HEK293T (cell line): ENCODE measurements at regions not wholly inside any gene's neighbourhood (a gene's known extent, or its start where the extent isn't known, plus 50 kb on each side); places are given as distances from the start of the nearest gene placed in this dataset.

Experiments used
- ARNT ChIP-seq: fragments of 450-650 bp; IDR thresholded peaks from 2 replicates; pipeline ENCODE4 v1.6.1; 2017; ENCODE audit warnings: mild to moderate bottlenecking
- FOXK2 ChIP-seq: fragments of 450-650 bp; IDR thresholded peaks from 2 replicates; pipeline ENCODE4 v1.6.1; 2016; ENCODE audit warnings: mild to moderate bottlenecking
- LEF1 ChIP-seq: fragments of 450-650 bp; IDR thresholded peaks from 2 replicates; pipeline ENCODE4 v1.6.1; 2017; ENCODE audit warnings: mild to moderate bottlenecking, borderline replicate concordance
- SP1 ChIP-seq: fragments of 450-650 bp; IDR thresholded peaks from 2 replicates; pipeline ENCODE4 v1.6.1; 2017

DNA sequence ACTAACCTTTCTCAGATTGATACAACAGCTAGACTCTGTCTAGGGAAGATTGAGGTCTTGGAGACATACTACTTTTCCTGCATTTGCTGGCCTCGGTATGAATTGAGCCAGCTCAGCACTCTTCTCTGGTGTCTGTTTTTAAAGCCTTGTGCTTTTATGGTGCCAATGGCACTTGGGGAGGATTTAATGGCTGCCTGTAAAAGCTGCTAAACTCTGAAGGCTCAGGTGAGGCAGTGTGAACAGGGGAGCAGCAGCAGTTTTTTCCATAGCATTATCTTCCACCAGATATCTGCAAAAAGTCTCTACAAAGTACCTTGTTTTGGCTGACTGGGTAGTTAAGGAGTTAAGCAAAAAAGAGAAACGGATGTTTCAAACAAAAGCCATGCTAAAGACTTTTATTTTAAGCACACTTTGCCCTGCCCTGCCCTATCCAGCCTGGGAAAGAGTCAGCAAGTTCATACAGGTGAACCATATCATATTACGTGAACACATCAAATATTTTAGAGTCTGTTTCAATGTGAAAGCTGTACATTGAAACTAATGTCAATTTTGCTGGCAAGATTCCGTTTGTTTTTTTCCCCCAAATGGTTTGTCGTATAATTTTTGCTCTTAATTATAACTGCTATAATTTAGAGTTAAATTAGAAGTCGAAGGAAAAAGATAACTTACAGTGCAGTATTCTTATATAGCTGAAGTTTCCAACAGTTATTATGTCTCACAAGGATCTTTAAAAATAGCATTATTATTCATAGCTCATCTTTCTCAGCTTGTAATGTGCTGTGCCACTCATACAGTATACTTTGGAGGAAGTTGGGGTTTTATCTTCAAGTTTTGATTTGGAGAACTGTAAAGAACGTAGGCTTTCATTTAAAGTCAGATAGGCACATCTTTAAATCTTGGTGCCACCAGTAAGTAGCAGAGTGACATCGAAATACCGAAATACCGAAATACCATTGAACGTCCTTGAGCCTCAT, 424.1 kb upstream of the CD180 start:
- no peak for TF ChIP-seq ARNT
- TF ChIP-seq SP1: no peak
- TF ChIP-seq LEF1: no peak
- no peak for TF ChIP-seq FOXK2
